Gastroesophageal sphincter (tissue), 4 donors: ENCODE measurements at regions not wholly inside any gene's neighbourhood (a gene's known extent, or its start where the extent isn't known, plus 50 kb on each side); places are given as distances from the start of the nearest gene placed in this dataset.

ENCODE experiments used
- ATAC-seq: fragments of 150-250 bp; one replicate; pipeline ENCODE4 v1.9.1; 2016; ENCODE audit warnings: mild to moderate bottlenecking, moderate library complexity
- H3K27ac ChIP-seq, 4 donors: fragments of 200-600 bp; sonication (generic) in 3 of 4; 1 replicate in 3 of 4; 2 replicates in 1 of 4; pipeline ENCODE4 v1.5.1; 2016 to 2019
- H3K27me3 ChIP-seq: fragments of 200-600 bp; sonication (generic); one replicate; pipeline ENCODE4 v1.5.1; 2019
- H3K36me3 ChIP-seq, 2 donors: fragments of 200-600 bp; sonication (generic); one replicate each; pipeline ENCODE4 v1.5.1; 2019; ENCODE audit warnings: control low read depth in 1 of 2
- H3K4me1 ChIP-seq, 3 donors: fragments of 200-600 bp; sonication (generic); 1 replicate in 2 of 3; 2 replicates in 1 of 3; pipeline ENCODE4 v1.5.1; 2016 to 2019; ENCODE audit warnings: control low read depth in 2 of 3
- H3K4me3 ChIP-seq, 2 donors: fragments of 200-600 bp; sonication (generic); one replicate each; pipeline ENCODE4 v1.5.1; 2019; ENCODE audit warnings: mild to moderate bottlenecking in 1 of 2, moderate library complexity in 1 of 2
- H3K9me3 ChIP-seq, 3 donors: fragments of 200-600 bp; sonication (generic); one replicate each; pipeline ENCODE4 v1.5.1; 2017 to 2019; ENCODE audit warnings: control low read depth in 2 of 3
- CTCF ChIP-seq, 4 experiments: fragments of 200-600 bp in 2 of 4; fragments of 450-650 bp in 2 of 4; sonication (generic) in 1 of 4; IDR thresholded peaks; one replicate each; pipeline ENCODE4 v1.5.1; 2017 to 2019; ENCODE audit warnings: antibody characterized with exemption in 4 of 4, mild to moderate bottlenecking in 2 of 4, moderate library complexity in 2 of 4
- EP300 ChIP-seq: sonication (generic); formaldehyde crosslinking; IDR thresholded peaks from one replicate; pipeline ENCODE4 v1.6.1; 2017; ENCODE audit warnings: antibody characterized with exemption, mild to moderate bottlenecking
- POLR2A ChIP-seq, 2 donors: fragments of 450-650 bp; IDR thresholded peaks; one replicate each; pipeline ENCODE4 v1.6.1; 2017; ENCODE audit warnings: antibody characterized with exemption in 2 of 2, mild to moderate bottlenecking in 2 of 2, moderate library complexity in 1 of 2
- POLR2AphosphoS5 ChIP-seq: sonication (generic); formaldehyde crosslinking; IDR thresholded peaks from one replicate; pipeline ENCODE4 v1.6.1; 2017; ENCODE audit warnings: antibody characterized with exemption
- WGBS, 2 donors: methylation state at CpG; one replicate each; pipeline ENCODE4 v1.1.5; 2018; ENCODE audit warnings: low coverage in 1 of 2; 5-methylcytosine and 5-hydroxymethylcytosine counted together

DNA sequence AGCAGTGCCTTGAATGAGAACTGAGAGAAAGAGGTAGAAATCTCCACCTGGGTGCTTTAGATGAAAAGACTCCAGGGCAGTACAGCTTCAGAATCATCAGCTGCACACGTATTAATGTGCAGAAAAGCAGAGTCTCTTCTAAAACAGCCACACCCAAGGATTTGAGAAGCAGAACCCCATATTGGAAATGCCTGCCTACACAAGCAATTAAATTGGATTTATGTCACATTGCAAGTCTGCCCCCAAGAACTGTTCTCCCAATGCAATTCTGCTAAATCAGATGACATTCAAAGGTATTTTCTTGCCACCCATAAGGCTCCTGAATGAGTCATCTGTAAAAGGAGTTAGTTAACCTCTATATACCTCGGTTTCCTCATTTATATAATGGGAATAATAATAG, 326.0 kb upstream of the C16orf82 start:
- ATAC-seq: no peak
- Histone ChIP-seq H3K9me3 (no peaks in the 10 kb centered on the region), H3K27ac (no peak overlapping the region), H3K27me3 (peaks cover 1% of the 10 kb centered on the region), H3K4me3 (no peak overlapping the region), H3K4me1 (no peaks in the 10 kb centered on the region), H3K36me3 (no peaks in the 10 kb centered on the region)
- TF ChIP-seq EP300: no peak
- TF ChIP-seq POLR2A (IDR thresholded peaks at IDR 0.05): no peak
- no peak for TF ChIP-seq POLR2AphosphoS5
- no peak for TF ChIP-seq CTCF (IDR thresholded peaks at IDR 0.05)
- 63 to 74% methylated on average over 1 to 2 of the region's 2 CpGs for WGBS, 2 donors

- Histone ChIP-seq H3K9me3 (no peaks in the 10 kb centered on the region), H3K36me3 (no peaks in the 10 kb centered on the region), H3K27me3 (peaks cover 3% of the 10 kb centered on the region), H3K4me1 (no peaks in the 10 kb centered on the region), H3K4me3 (no peak overlapping the region), H3K27ac (no peak overlapping the region)
- TF ChIP-seq EP300: no peak
- no peak for ATAC-seq
- 24 to 27% methylated on average over 2 of the region's 2 CpGs for WGBS, 2 donors
Measured at GRCh38 chr16:26742040-26742439, 324.7 kb upstream of the C16orf82 start.

- Histone ChIP-seq H3K27ac (no peak overlapping the region), H3K9me3 (no peaks in the 10 kb centered on the region), H3K4me3 (no peak overlapping the region), H3K27me3 (peaks cover 8% of the 10 kb centered on the region), H3K4me1 (no peaks in the 10 kb centered on the region), H3K36me3 (no peaks in the 10 kb centered on the region)
- WGBS, 2 donors: 52 to 76% methylated on average over 5 of the region's 5 CpGs
- ATAC-seq: no peak
- TF ChIP-seq CTCF (IDR thresholded peaks at IDR 0.05) (no peak), POLR2AphosphoS5 (no peak), EP300 (no peak), POLR2A (IDR thresholded peaks at IDR 0.05) (no peak)
Measured at GRCh38 chr16:26744430-26744829, 322.3 kb upstream of the C16orf82 start.

DNA sequence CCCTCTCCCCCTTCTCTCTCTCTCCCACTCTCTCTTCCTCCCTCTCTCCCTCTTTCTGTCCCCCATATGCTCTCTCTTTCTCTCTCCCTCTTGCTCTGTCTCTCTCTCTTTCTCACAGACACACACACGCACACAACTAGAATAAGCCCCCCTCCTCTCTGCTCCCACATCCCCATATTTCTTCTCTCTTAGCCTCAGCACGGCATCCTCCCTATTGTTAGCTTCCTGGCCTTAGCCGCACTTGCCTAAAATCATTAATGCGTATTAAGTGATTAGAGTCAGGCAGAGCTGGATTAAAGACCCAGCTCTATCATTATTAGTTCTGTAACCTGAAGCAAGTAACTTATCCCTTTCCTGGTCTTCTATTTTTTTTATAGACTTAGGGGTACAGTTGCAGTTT, 319.0 kb upstream of the C16orf82 start:
- H3K9me3 ChIP-seq: no peaks in the 10 kb centered on the region
- no peak overlapping the region for H3K27ac ChIP-seq
- 23 to 43% methylated on average over 4 of the region's 4 CpGs for WGBS, 2 donors
- no peaks in the 10 kb centered on the region for H3K4me1 ChIP-seq
- ATAC-seq: no peak
- TF ChIP-seq POLR2A (IDR thresholded peaks at IDR 0.05) (no peak), POLR2AphosphoS5 (no peak), CTCF (IDR thresholded peaks at IDR 0.05) (no peak), EP300 (no peak)
- peaks cover 16% of the 10 kb centered on the region for H3K27me3 ChIP-seq
- H3K36me3 ChIP-seq: no peaks in the 10 kb centered on the region
- H3K4me3 ChIP-seq: no peak overlapping the region

DNA sequence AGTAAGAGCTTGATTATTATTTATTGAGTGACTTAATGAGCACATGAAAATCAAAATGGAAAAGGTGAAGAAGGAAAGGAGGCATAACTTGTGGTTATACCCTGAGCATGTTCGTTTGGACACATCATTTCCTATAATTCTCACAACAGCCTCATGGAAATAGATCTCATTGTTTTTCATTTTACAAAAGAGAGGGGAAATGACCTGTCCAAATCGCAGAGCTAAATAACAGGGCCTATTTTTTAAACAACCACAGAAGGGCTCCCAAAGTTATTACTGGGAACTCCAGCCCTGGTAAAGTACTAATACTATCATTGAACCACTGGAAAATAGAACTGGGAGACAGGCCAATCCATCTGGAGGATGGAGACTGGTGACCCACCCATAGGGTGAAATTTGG, 317.7 kb upstream of the C16orf82 start:
- no peak for ATAC-seq
- H3K27me3 ChIP-seq: peaks cover 16% of the 10 kb centered on the region
- H3K27ac ChIP-seq: no peak overlapping the region
- no peaks in the 10 kb centered on the region for H3K9me3 ChIP-seq
- H3K4me1 ChIP-seq: no peaks in the 10 kb centered on the region
- no peaks in the 10 kb centered on the region for H3K36me3 ChIP-seq
- 42 to 59% methylated on average over 2 of the region's 2 CpGs for WGBS, 2 donors
- TF ChIP-seq CTCF (IDR thresholded peaks at IDR 0.05) (no peak), POLR2AphosphoS5 (no peak), EP300 (no peak), POLR2A (IDR thresholded peaks at IDR 0.05) (no peak)
- H3K4me3 ChIP-seq: no peak overlapping the region
